IMR-90 (cell line): ENCODE measurements at regions not wholly inside any gene's neighbourhood (a gene's known extent, or its start where the extent isn't known, plus 50 kb on each side); places are given as distances from the start of the nearest gene placed in this dataset.

ENCODE experiments used
- ATAC-seq: fragments of 200-7000 bp; cut with Tn5 transposase; 2 replicates; pipeline ENCODE4 v1.9.1; 2020; ENCODE audit warnings: low read depth, mild to moderate bottlenecking, moderate library complexity
- BruUV-seq: library from RNA; stranded (reverse); fragments of 400-500 nt; replicated peaks from 2 replicates; lab custom pipeline; 2021; lab: Mats Ljungman, UMichigan
- CTCF ChIA-PET: fragments of 300-600 bp; formaldehyde crosslinking; extraction: SDS; loops from one replicate; lab custom pipeline; 2021; ENCODE audit warnings: antibody characterized with exemption; lab: Yijun Ruan, JAX
- POLR2A ChIA-PET: fragments of 300-600 bp; sonication (Branson Sonifier 250); formaldehyde crosslinking; loops from one replicate; lab custom pipeline; 2022; ENCODE audit warnings: antibody characterized with exemption; ENCODE audit not compliant: unreplicated experiment; lab: Charles Lee
- DNase-seq: peaks from one replicate; pipeline ENCODE4 v3.0.0; 2013
- H2AFZ ChIP-seq: replicated peaks from 2 replicates; pipeline ENCODE3; 2013; ENCODE audit warnings: low read length, mild to moderate bottlenecking; ENCODE audit not compliant: poor library complexity
- H2AK5ac ChIP-seq: 2 replicates; pipeline ENCODE4 v1.6.1; 2013; ENCODE audit warnings: low read depth, low read length, inconsistent platforms
- H2AK9ac ChIP-seq: replicated peaks from 2 replicates; pipeline ENCODE3; 2013; ENCODE audit warnings: mild to moderate bottlenecking, low read depth, low read length, moderate library complexity; ENCODE audit not compliant: poor library complexity
- H2BK120ac ChIP-seq: 2 replicates; pipeline ENCODE4 v1.6.1; 2013; ENCODE audit warnings: low read depth, low read length, inconsistent platforms
- H2BK15ac ChIP-seq: 3 replicates; pipeline ENCODE4 v1.6.1; 2013; ENCODE audit warnings: low read depth, low read length, inconsistent platforms
- H2BK20ac ChIP-seq: 2 replicates; pipeline ENCODE4 v1.6.1; 2013; ENCODE audit warnings: low read depth, mild to moderate bottlenecking, inconsistent platforms, low read length, moderate library complexity
- H2BK5ac ChIP-seq: 2 replicates; pipeline ENCODE4 v1.6.1; 2013; ENCODE audit warnings: mild to moderate bottlenecking, low read depth, low read length, inconsistent platforms; ENCODE audit not compliant: poor library complexity, severe bottlenecking
- H3K14ac ChIP-seq: replicated peaks from 2 replicates; pipeline ENCODE4 v1.6.1; 2013; ENCODE audit warnings: low read depth, low read length, inconsistent platforms
- H3K18ac ChIP-seq: 2 replicates; pipeline ENCODE4 v1.6.1; 2013; ENCODE audit warnings: low read depth, low read length, control low read depth
- H3K23ac ChIP-seq: 2 replicates; pipeline ENCODE4 v1.6.1; 2013; ENCODE audit warnings: low read depth, low read length, inconsistent platforms
- H3K27ac ChIP-seq: 2 replicates; pipeline ENCODE4 v1.5.1; 2013; ENCODE audit warnings: mild to moderate bottlenecking, control low read depth, low read length; ENCODE audit not compliant: insufficient read depth
- H3K27me3 ChIP-seq: 2 replicates; pipeline ENCODE4 v1.6.1; 2013; ENCODE audit warnings: low read length; ENCODE audit not compliant: control insufficient read depth, insufficient read depth
- H3K36me3 ChIP-seq: 2 replicates; pipeline ENCODE4 v1.6.1; 2013; ENCODE audit warnings: low read length, mixed read lengths; ENCODE audit not compliant: control insufficient read depth, insufficient read depth
- H3K4ac ChIP-seq: 2 replicates; pipeline ENCODE4 v1.6.1; 2013; ENCODE audit warnings: low read depth, low read length, inconsistent platforms
- H3K4me1 ChIP-seq: 2 replicates; pipeline ENCODE4 v1.6.1; 2013; ENCODE audit warnings: low read length, mixed read lengths; ENCODE audit not compliant: control insufficient read depth, insufficient read depth
- H3K4me2 ChIP-seq: 2 replicates; pipeline ENCODE4 v1.6.1; 2013; ENCODE audit warnings: low read depth, mild to moderate bottlenecking, control low read depth, low read length, moderate library complexity
- H3K4me3 ChIP-seq: 2 replicates; pipeline ENCODE4 v1.5.1; 2013; ENCODE audit warnings: low read depth, mild to moderate bottlenecking, control low read depth, low read length, moderate library complexity; ENCODE audit not compliant: insufficient read depth
- H3K56ac ChIP-seq: 2 replicates; pipeline ENCODE4 v1.6.1; 2013; ENCODE audit warnings: low read length, inconsistent platforms; ENCODE audit not compliant: insufficient read depth; ENCODE audit errors: extremely low read depth
- H3K79me1 ChIP-seq, 2 experiments: 2 replicates each; pipeline ENCODE4 v1.6.1; 2013; ENCODE audit warnings: low read length in 2 of 2, inconsistent platforms in 1 of 2, low read depth in 1 of 2
- H3K9ac ChIP-seq: 2 replicates; pipeline ENCODE4 v1.6.1; 2013; ENCODE audit warnings: low read depth, low read length, control low read depth
- H3K9me1 ChIP-seq: 2 replicates; pipeline ENCODE4 v1.6.1; 2013; ENCODE audit warnings: low read length, inconsistent platforms; ENCODE audit not compliant: insufficient read depth
- H3K9me3 ChIP-seq: 2 replicates; pipeline ENCODE4 v1.6.1; 2013; ENCODE audit warnings: low read length; ENCODE audit not compliant: control insufficient read depth, insufficient read depth
- H4K20me1 ChIP-seq: 2 replicates; pipeline ENCODE4 v1.6.1; 2013; ENCODE audit warnings: low read length, inconsistent platforms; ENCODE audit not compliant: insufficient read depth
- H4K5ac ChIP-seq: 2 replicates; pipeline ENCODE4 v1.6.1; 2013; ENCODE audit warnings: mild to moderate bottlenecking, low read depth, low read length, control low read depth
- H4K8ac ChIP-seq, 2 experiments: 2 replicates each; pipeline ENCODE4 v1.6.1; 2013; ENCODE audit warnings: low read depth in 2 of 2, low read length in 2 of 2, control low read depth in 1 of 2, inconsistent platforms in 1 of 2
- H4K91ac ChIP-seq: 2 replicates; pipeline ENCODE4 v1.6.1; 2013; ENCODE audit warnings: low read depth, low read length, inconsistent platforms; ENCODE audit not compliant: insufficient read depth
- BHLHE40 ChIP-seq: fragments of 150-350 bp; IDR thresholded peaks from 2 replicates; pipeline ENCODE4 v1.6.1; 2016; ENCODE audit warnings: mild to moderate bottlenecking, low read depth, low read length
- CEBPB ChIP-seq: IDR thresholded peaks from 2 replicates; pipeline ENCODE4 v1.6.1; 2012; ENCODE audit warnings: low read depth, low read length, improper control_type of control experiment
- CHD1 ChIP-seq: IDR thresholded peaks from 2 replicates; pipeline ENCODE4 v1.6.1; 2012; ENCODE audit warnings: low read depth, low read length, improper control_type of control experiment
- FOS ChIP-seq: fragments of 150-350 bp; IDR thresholded peaks from 2 replicates; pipeline ENCODE4 v1.6.1; 2016; ENCODE audit warnings: low read depth, low read length
- MAFK ChIP-seq: IDR thresholded peaks from 2 replicates; pipeline ENCODE4 v1.6.1; 2012; ENCODE audit warnings: low read depth, low read length, improper control_type of control experiment
- MAZ ChIP-seq: IDR thresholded peaks from 2 replicates; pipeline ENCODE4 v1.6.1; 2012; ENCODE audit warnings: low read depth, mild to moderate bottlenecking, low read length, improper control_type of control experiment, moderate library complexity, borderline replicate concordance
- MXI1 ChIP-seq: IDR thresholded peaks from 2 replicates; pipeline ENCODE4 v1.6.1; 2012; ENCODE audit warnings: low read depth, mild to moderate bottlenecking, low read length, moderate library complexity, borderline replicate concordance
- RAD21 ChIP-seq: IDR thresholded peaks from 2 replicates; pipeline ENCODE4 v1.6.1; 2012; ENCODE audit warnings: low read length, improper control_type of control experiment
- RCOR1 ChIP-seq: IDR thresholded peaks from 2 replicates; pipeline ENCODE4 v1.6.1; 2012; ENCODE audit warnings: mild to moderate bottlenecking, low read length, improper control_type of control experiment; ENCODE audit not compliant: insufficient replicate concordance
- RFX5 ChIP-seq: IDR thresholded peaks from 2 replicates; pipeline ENCODE4 v1.8.0; 2012; ENCODE audit warnings: low read depth, mild to moderate bottlenecking, low read length, moderate library complexity
- SMC3 ChIP-seq: fragments of 150-350 bp; IDR thresholded peaks from 2 replicates; pipeline ENCODE4 v1.6.1; 2016; ENCODE audit warnings: low read depth, mild to moderate bottlenecking, antibody characterized with exemption, low read length, moderate library complexity
- WGBS, 2 experiments: methylation state at CpG; one replicate each; pipeline versions ENCODE4 v1.1.5 to v1.1.7; 2013; ENCODE audit warnings: missing lambda C conversion rate in 2 of 2; ENCODE audit not compliant: insufficient read length in 1 of 2; ENCODE audit errors: extremely low coverage in 2 of 2; 5-methylcytosine and 5-hydroxymethylcytosine counted together
- dilution Hi-C: fragments of 300-500 bp; cut with HindIII; formaldehyde crosslinking; loops from one replicate; pipeline ENCODE4 v1.14.3; 2018; ENCODE audit warnings: low sequenced_read_pairs; ENCODE audit not compliant: unreplicated experiment
- in situ Hi-C: fragments of 300-500 bp; cut with MboI; formaldehyde crosslinking; loops from 3 replicates; pipeline ENCODE4 v1.14.3; 2019; ENCODE audit warnings: low sequenced_read_pairs, inconsistent platforms, mixed read lengths
- intact Hi-C: fragments of 100-400 bp; cut with micrococcal nuclease; formaldehyde crosslinking; loops from 2 replicates; pipeline ENCODE4 v1.10.0; 2022
- TF ChIP-seq, protein P1 (sequence below): fragments of 150-350 bp; IDR thresholded peaks from 2 replicates; pipeline ENCODE4 v1.6.1; 2017; ENCODE audit warnings: mild to moderate bottlenecking, antibody characterized with exemption, low read length, low read depth
- TF ChIP-seq, protein P2 (sequence below): fragments of 150-350 bp; IDR thresholded peaks from 2 replicates; pipeline ENCODE4 v1.6.1; 2016; ENCODE audit warnings: low read depth, mild to moderate bottlenecking, low read length, moderate library complexity, borderline replicate concordance

DNA sequence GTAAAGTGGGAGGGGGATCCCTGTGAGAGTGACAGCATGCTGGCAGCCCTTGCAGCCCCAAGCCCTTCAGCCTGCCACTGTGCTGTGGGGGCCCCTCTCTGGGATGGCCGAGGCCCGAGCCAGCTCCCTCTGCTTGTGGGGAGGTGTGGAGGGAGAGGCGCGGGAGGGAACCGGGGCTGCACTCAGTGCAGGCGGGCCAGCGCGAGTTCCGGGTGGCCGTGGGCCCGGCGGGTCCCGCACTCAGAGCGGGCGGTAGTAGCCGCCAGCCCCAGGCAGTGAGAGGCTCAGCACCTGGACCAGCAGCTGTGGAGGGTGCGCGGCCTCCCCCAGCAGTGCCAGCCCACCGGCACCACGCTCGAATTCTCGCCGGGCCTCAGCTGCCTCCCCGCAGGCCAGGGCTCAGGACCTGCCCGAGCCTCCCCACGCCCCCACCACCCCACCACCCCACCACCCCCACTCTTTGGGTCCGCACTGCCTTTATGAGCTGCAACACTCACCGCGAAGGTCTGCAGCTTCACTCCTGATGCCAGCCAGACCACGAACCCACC lies 208.1 kb downstream of the CDH19 start:
- Histone ChIP-seq H4K20me1 (no peaks in the 10 kb centered on the region), H3K27me3 (no peaks in the 10 kb centered on the region), H3K14ac (no peak overlapping the region), H2AK5ac (no peak overlapping the region), H4K91ac (no peak overlapping the region), H3K9me1 (no peaks in the 10 kb centered on the region), H2BK20ac (no peak overlapping the region), H3K23ac (no peak overlapping the region), H4K5ac (no peak overlapping the region), H2AK9ac (no peak overlapping the region), H2AFZ (no peak overlapping the region), H3K9ac (no peak overlapping the region), H3K4me1 (no peaks in the 10 kb centered on the region), H2BK5ac (no peak overlapping the region), H3K4me2 (no peak overlapping the region), H3K36me3 (no peaks in the 10 kb centered on the region), H4K8ac (no peak overlapping the region), H3K9me3 (peaks cover 4% of the 10 kb centered on the region; the same call in 1 of the 2 replicates), H3K27ac (no peak overlapping the region), H3K56ac (no peak overlapping the region), H2BK15ac (no peak overlapping the region), H3K4ac (no peak overlapping the region), H3K79me1 (no peaks in the 10 kb centered on the region), H3K4me3 (no peak overlapping the region), H2BK120ac (no peak overlapping the region), H3K18ac (no peak overlapping the region)
- in situ Hi-C loops (no loop called here), dilution Hi-C loops (no loop called here), intact Hi-C loops (no loop called here)
- CTCF ChIA-PET, result no interaction called here
- BruUV-seq, result no TSS peak
- POLR2A ChIA-PET, result no interaction called here
- DNase-seq (no peak), ATAC-seq (no peak)
- WGBS, 2 experiments, result 90% methylated on average over 2 of the region's 30 CpGs; no CpG with 5 or more reads in 1 of the 2 experiments
- TF ChIP-seq BHLHE40 (no peak), MAZ (no peak), MXI1 (no peak), SMC3 (no peak), RCOR1 (no peak), CHD1 (no peak), RFX5 (no peak), FOS (no peak), CEBPB (no peak), MAFK (no peak), RAD21 (no peak)
- TF ChIP-seq, protein P1, sequence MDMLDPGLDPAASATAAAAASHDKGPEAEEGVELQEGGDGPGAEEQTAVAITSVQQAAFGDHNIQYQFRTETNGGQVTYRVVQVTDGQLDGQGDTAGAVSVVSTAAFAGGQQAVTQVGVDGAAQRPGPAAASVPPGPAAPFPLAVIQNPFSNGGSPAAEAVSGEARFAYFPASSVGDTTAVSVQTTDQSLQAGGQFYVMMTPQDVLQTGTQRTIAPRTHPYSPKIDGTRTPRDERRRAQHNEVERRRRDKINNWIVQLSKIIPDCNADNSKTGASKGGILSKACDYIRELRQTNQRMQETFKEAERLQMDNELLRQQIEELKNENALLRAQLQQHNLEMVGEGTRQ, result no peak
- TF ChIP-seq, protein P2, sequence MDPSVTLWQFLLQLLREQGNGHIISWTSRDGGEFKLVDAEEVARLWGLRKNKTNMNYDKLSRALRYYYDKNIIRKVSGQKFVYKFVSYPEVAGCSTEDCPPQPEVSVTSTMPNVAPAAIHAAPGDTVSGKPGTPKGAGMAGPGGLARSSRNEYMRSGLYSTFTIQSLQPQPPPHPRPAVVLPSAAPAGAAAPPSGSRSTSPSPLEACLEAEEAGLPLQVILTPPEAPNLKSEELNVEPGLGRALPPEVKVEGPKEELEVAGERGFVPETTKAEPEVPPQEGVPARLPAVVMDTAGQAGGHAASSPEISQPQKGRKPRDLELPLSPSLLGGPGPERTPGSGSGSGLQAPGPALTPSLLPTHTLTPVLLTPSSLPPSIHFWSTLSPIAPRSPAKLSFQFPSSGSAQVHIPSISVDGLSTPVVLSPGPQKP, result no peak
